Spleen (tissue), 11 donors: ENCODE measurements at regions not wholly inside any gene's neighbourhood (a gene's known extent, or its start where the extent isn't known, plus 50 kb on each side); places are given as distances from the start of the nearest gene placed in this dataset.
"Not testable (repeated sequence)": the region's sequence is repeated elsewhere in the genome, so short reads cannot be mapped to it uniquely, and the experiment has no call there.

Experiments
- DNase-seq: peaks from one replicate; pipeline ENCODE4 v3.0.0-alpha.2; 2020
- H3K27ac ChIP-seq, 8 donors: fragments of 200-600 bp; sonication (generic) in 7 of 8; 1 replicate in 4 of 8; 2 replicates in 4 of 8; pipeline versions ENCODE4 v1.5.0 to v1.8.0; 2016 to 2021; ENCODE audit warnings: inconsistent platforms in 4 of 8, mild to moderate bottlenecking in 4 of 8, moderate library complexity in 1 of 8
- H3K27me3 ChIP-seq, 7 donors: fragments of 200-600 bp; sonication (generic) in 6 of 7; replicated peaks in 1 of 7; 1 replicate in 4 of 7; 2 replicates in 3 of 7; pipeline versions ENCODE4 v1.5.0 to v1.8.0; 2016 to 2021; ENCODE audit warnings: inconsistent platforms in 3 of 7, mild to moderate bottlenecking in 1 of 7
- H3K36me3 ChIP-seq, 6 donors: fragments of 200-600 bp; sonication (generic) in 5 of 6; 1 replicate in 4 of 6; 2 replicates in 2 of 6; pipeline versions ENCODE4 v1.5.0 to v1.8.0; 2016 to 2021; ENCODE audit warnings: inconsistent platforms in 2 of 6
- H3K4me1 ChIP-seq, 6 donors: fragments of 200-600 bp; sonication (generic) in 5 of 6; 1 replicate in 3 of 6; 2 replicates in 3 of 6; pipeline versions ENCODE4 v1.5.0 to v1.8.0; 2016 to 2021; ENCODE audit warnings: inconsistent platforms in 3 of 6
- H3K4me3 ChIP-seq, 8 donors: fragments of 200-600 bp; sonication (generic) in 7 of 8; 1 replicate in 4 of 8; 2 replicates in 4 of 8; pipeline versions ENCODE4 v1.5.0 to v1.8.0; 2016 to 2021; ENCODE audit warnings: inconsistent platforms in 4 of 8, mild to moderate bottlenecking in 4 of 8, moderate library complexity in 2 of 8
- H3K9me3 ChIP-seq, 8 donors: fragments of 200-600 bp; sonication (generic) in 7 of 8; 1 replicate in 4 of 8; 2 replicates in 4 of 8; pipeline versions ENCODE4 v1.5.0 to v1.8.0; 2016 to 2021; ENCODE audit warnings: inconsistent platforms in 4 of 8
- CTCF ChIP-seq, 11 experiments: fragments of 200-600 bp in 7 of 11; fragments of 450-650 bp in 4 of 11; sonication (generic) in 4 of 11; IDR thresholded peaks in 8 of 11; conservative IDR thresholded peaks in 3 of 11; 1 replicate in 7 of 11; 2 replicates in 4 of 11; pipeline versions ENCODE4 v1.4.0 to v1.8.0; 2016 to 2021; ENCODE audit warnings: antibody characterized with exemption in 11 of 11, inconsistent platforms in 4 of 11, mild to moderate bottlenecking in 1 of 11
- POLR2A ChIP-seq, 3 donors: fragments of 450-650 bp; IDR thresholded peaks; one replicate each; pipeline ENCODE4 v1.5.1; 2017; ENCODE audit warnings: antibody characterized with exemption in 3 of 3, mild to moderate bottlenecking in 1 of 3
- POLR2AphosphoS5 ChIP-seq, 3 donors: sonication (generic); formaldehyde crosslinking; IDR thresholded peaks; one replicate each; pipeline ENCODE4 v1.5.1; 2017; ENCODE audit warnings: antibody characterized with exemption in 3 of 3
- WGBS, 5 donors: extraction: QIAGEN DNeasy Blood & Tissue Kit in 3 of 5; methylation state at CpG; one replicate each; pipeline versions ENCODE4 v1.1.5 to v1.1.7; 2013 to 2018; 5-methylcytosine and 5-hydroxymethylcytosine counted together
- intact Hi-C: fragments of 100-400 bp; cut with DNase I; formaldehyde crosslinking; loops from one replicate; pipeline ENCODE4 v1.15.0; 2023; ENCODE audit warnings: low total_unique reads
- donor health status: healthy with polysubstance abuse.
- donor health status: DM: no; HTN: no; CAD: no; lungs with moderate emphysema.
- donor health status: DM: no; HTN: no; CAD: no.
- donor health status: Bipolar disorder and iron deficiency.
- donor health status: healthy.
- donor health status: DM: no; HTN: no; CAD: no.
- donor health status: DM: yes; HTN: yes; CAD: no.

- no peaks in the 10 kb centered on the region for H3K4me1 ChIP-seq
- WGBS, 5 donors: 86 to 95% (median 95%) methylated on average over 4 of the region's 4 CpGs
- no peak for DNase-seq
Measured at GRCh38 chr14:37776791-37777499, 181.5 kb downstream of the TTC6 start.

GRCh38 chr14:37778135-37778943 is 182.9 kb downstream of the TTC6 start:
- Histone ChIP-seq H3K4me3 (no peak overlapping the region), H3K9me3 (peaks cover 0 to 24% (median 14%) of the 10 kb centered on the region in 8 donors), H3K36me3 (no peaks in the 10 kb centered on the region), H3K27me3 (no peaks in the 10 kb centered on the region), H3K4me1 (no peaks in the 10 kb centered on the region), H3K27ac (no peak overlapping the region)
- 82 to 100% (median 94%) methylated on average over 4 to 5 of the region's 5 CpGs for WGBS, 5 donors
- DNase-seq: peak; percentile 58
- intact Hi-C loops: no loop called here
- no peak for TF ChIP-seq POLR2A (IDR thresholded peaks at IDR 0.05)
- TF ChIP-seq POLR2AphosphoS5 (IDR thresholded peaks at IDR 0.05): no peak

More at GRCh38 chr14:37776791-37777499, 181.5 kb downstream of the TTC6 start:
- Histone ChIP-seq H3K4me3 (no peak overlapping the region), H3K27ac (no peak overlapping the region), H3K27me3 (no peaks in the 10 kb centered on the region), H3K9me3 (peaks cover 0 to 31% (median 16%) of the 10 kb centered on the region in 8 donors), H3K36me3 (no peaks in the 10 kb centered on the region)
- intact Hi-C loops: no loop called here
- no peak for TF ChIP-seq CTCF (IDR thresholded peaks at IDR 0.05 in 8 of 11, conservative IDR thresholded peaks at IDR 0.05 in 3 of 11)
- no peak for TF ChIP-seq POLR2AphosphoS5 (IDR thresholded peaks at IDR 0.05)
- TF ChIP-seq POLR2A (IDR thresholded peaks at IDR 0.05): no peak

- Histone ChIP-seq H3K4me1 (no peaks in the 10 kb centered on the region), H3K4me3 (no peak overlapping the region), H3K27me3 (no peaks in the 10 kb centered on the region), H3K36me3 (no peaks in the 10 kb centered on the region), H3K27ac (no peak overlapping the region), H3K9me3 (peaks cover 0 to 23% (median 9%) of the 10 kb centered on the region in 8 donors)
- no peak for TF ChIP-seq POLR2A (IDR thresholded peaks at IDR 0.05)
- TF ChIP-seq POLR2AphosphoS5 (IDR thresholded peaks at IDR 0.05): no peak
- TF ChIP-seq CTCF (IDR thresholded peaks at IDR 0.05 in 8 of 11, conservative IDR thresholded peaks at IDR 0.05 in 3 of 11): no peak
- intact Hi-C loops: no loop called here
- no peak for DNase-seq
Measured at GRCh38 chr14:37779480-37779879, 184.1 kb downstream of the TTC6 start.

- intact Hi-C loops, H3K4me1 ChIP-seq, H3K4me3 ChIP-seq, DNase-seq, H3K36me3 ChIP-seq, H3K27me3 ChIP-seq, H3K27ac ChIP-seq: not testable (repeated sequence)
- peaks cover 0 to 23% (median 9%) of the 10 kb centered on the region in 8 donors for H3K9me3 ChIP-seq
- WGBS, 5 donors: 83 to 93% (median 86%) methylated on average over 4 of the region's 4 CpGs
Measured at GRCh38 chr14:37780731-37781130, 185.3 kb downstream of the TTC6 start.

GRCh38 chr14:37784203-37784826 is 188.9 kb downstream of the TTC6 start:
- 61 to 78% (median 65%) methylated on average over 3 of the region's 3 CpGs for WGBS, 5 donors
- peaks cover 0 to 21% (median 9%) of the 10 kb centered on the region in 8 donors for H3K9me3 ChIP-seq
- H3K36me3 ChIP-seq, DNase-seq, H3K27ac ChIP-seq, H3K27me3 ChIP-seq, H3K4me1 ChIP-seq, intact Hi-C loops, H3K4me3 ChIP-seq: not testable (repeated sequence)

- H3K9me3 ChIP-seq: peaks cover 0 to 21% (median 9%) of the 10 kb centered on the region in 8 donors
- H3K27me3 ChIP-seq, H3K4me1 ChIP-seq, H3K27ac ChIP-seq, intact Hi-C loops, DNase-seq, H3K4me3 ChIP-seq, H3K36me3 ChIP-seq: not testable (repeated sequence)
Measured at GRCh38 chr14:37784827-37785223, 189.4 kb downstream of the TTC6 start.

- H3K27ac ChIP-seq, H3K36me3 ChIP-seq, H3K4me3 ChIP-seq, intact Hi-C loops, H3K27me3 ChIP-seq, DNase-seq, H3K4me1 ChIP-seq: not testable (repeated sequence)
- WGBS, 5 donors: 85 to 93% (median 90%) methylated on average over 9 of the region's 9 CpGs
- H3K9me3 ChIP-seq: peaks cover 0 to 21% (median 9%) of the 10 kb centered on the region in 8 donors
Measured at GRCh38 chr14:37785298-37785697, 189.9 kb downstream of the TTC6 start.

GRCh38 chr14:37786114-37786625 is 190.7 kb downstream of the TTC6 start:
- DNase-seq, H3K36me3 ChIP-seq, H3K27me3 ChIP-seq, H3K4me3 ChIP-seq, H3K4me1 ChIP-seq, H3K27ac ChIP-seq, intact Hi-C loops: not testable (repeated sequence)
- WGBS, 5 donors: 81 to 87% (median 85%) methylated on average over 12 to 14 of the region's 14 CpGs
- H3K9me3 ChIP-seq: peaks cover 0 to 13% (median 3%) of the 10 kb centered on the region in 8 donors
